ENCODE measurements at regions not wholly inside any gene's neighbourhood (a gene's known extent, or its start where the extent isn't known, plus 50 kb on each side); places are given as distances from the start of the nearest gene placed in this dataset.
"Not testable (repeated sequence)": the region's sequence is repeated elsewhere in the genome, so short reads cannot be mapped to it uniquely, and the experiment has no call there.

DNA sequence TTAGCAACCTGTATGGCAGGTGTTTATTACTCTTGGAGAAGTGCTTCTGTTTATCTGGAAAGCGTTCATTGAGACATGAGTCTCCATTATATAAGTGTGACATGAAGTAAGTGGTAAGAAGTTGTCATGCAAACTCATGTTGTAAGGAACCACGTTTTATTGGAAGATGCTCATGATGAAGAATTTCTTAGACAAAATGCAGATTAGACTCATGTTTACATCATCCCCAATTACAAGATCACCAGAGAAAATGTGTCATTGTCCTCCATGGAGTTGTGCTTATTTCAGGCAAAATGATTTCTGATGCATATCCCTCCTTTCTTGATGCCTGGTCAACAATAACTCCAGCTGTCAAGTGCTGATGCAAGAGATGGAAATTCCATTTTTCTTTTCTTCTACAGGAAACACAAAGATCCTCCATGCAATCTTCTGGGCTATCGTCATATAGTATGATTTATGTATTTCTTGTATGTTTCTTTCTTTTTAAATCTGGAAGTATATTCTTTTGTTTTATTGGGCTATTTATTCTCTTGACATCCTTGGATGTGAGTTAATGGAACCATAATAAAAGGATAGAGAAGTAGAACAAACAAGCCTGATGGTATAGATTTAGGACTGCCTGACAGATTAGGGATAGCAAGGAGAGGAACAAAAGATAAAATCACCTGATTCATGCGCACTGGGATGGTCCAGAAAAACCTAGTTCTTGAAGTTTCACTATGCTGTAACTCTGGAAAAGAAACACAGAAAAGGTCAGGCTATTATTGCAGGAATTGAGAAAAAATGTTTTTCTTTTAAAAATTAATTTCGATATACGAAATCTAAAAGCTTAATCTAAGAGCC is 50.7 kb upstream of the DIAPH3 start:
- no peaks in the 10 kb centered on the region for H3K4me1 ChIP-seq (ENCODE audit: control insufficient read depth, insufficient read depth, low read length)
- no peak overlapping the region for H3K4me3 ChIP-seq (ENCODE audit: low read depth, low read length)
- H3K36me3 ChIP-seq (ENCODE audit: control insufficient read depth, insufficient read depth, low read length): no peaks in the 10 kb centered on the region
- H3K9me3 ChIP-seq (ENCODE audit: control insufficient read depth, insufficient read depth, low read length): no peaks in the 10 kb centered on the region
- no peaks in the 10 kb centered on the region for H3K27me3 ChIP-seq (ENCODE audit: control insufficient read depth, insufficient read depth, low read length)
- no peak overlapping the region for H3K9ac ChIP-seq (ENCODE audit: low read depth, low read length)

DNA sequence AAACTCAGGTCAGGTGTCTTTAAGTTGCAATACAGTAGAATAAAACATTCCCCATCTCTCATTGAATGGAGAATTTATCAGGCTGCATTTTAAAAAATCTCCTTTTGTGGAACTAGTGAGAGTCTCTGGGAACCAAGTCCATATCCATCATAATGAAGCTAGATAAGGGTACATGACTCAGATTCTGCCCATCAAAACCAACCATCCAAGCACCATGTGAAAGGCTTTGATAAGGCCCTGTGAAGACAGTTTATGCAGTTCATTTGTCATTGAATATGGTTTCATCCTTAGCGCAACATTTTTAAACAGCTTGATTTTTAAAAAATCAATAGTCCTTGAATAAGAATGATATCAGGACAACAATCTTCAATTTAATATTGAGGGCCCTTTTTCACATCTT is 56.3 kb upstream of the DIAPH3 start:
- Histone ChIP-seq H3K36me3 (ENCODE audit: control insufficient read depth, insufficient read depth, low read length) (no peaks in the 10 kb centered on the region), H3K9ac (ENCODE audit: low read depth, low read length) (no peak overlapping the region), H3K9me3 (ENCODE audit: control insufficient read depth, insufficient read depth, low read length) (no peaks in the 10 kb centered on the region), H3K4me1 (ENCODE audit: control insufficient read depth, insufficient read depth, low read length) (no peaks in the 10 kb centered on the region), H3K4me3 (ENCODE audit: low read depth, low read length) (no peak overlapping the region), H3K27me3 (ENCODE audit: control insufficient read depth, insufficient read depth, low read length) (no peaks in the 10 kb centered on the region)

DNA sequence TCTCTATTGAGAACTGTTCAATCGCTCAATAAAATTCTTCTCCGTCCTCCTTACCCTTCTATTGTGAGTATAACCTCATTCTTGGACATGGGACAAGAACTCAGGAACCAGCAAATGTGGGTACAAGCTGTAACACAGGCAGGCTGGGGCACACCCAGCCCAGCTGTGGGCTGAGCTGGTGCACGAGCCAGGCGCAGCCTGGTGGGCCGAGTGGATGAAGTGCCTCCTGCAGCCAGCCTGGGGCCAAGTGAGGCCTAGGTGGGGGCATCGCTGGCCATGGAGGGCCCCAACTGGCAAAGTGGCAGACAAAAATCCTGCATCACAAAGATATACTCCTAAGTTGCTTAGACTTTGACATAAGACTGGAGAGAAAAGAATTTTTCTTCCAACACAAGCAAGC is 57.9 kb upstream of the DIAPH3 start:
- H3K9ac ChIP-seq (ENCODE audit: low read depth, low read length): no peak overlapping the region
- H3K4me3 ChIP-seq (ENCODE audit: low read depth, low read length): no peak overlapping the region
- H3K9me3 ChIP-seq (ENCODE audit: control insufficient read depth, insufficient read depth, low read length): no peaks in the 10 kb centered on the region
- no peaks in the 10 kb centered on the region for H3K36me3 ChIP-seq (ENCODE audit: control insufficient read depth, insufficient read depth, low read length)
- no peaks in the 10 kb centered on the region for H3K27me3 ChIP-seq (ENCODE audit: control insufficient read depth, insufficient read depth, low read length)
- H3K4me1 ChIP-seq (ENCODE audit: control insufficient read depth, insufficient read depth, low read length): no peaks in the 10 kb centered on the region

DNA sequence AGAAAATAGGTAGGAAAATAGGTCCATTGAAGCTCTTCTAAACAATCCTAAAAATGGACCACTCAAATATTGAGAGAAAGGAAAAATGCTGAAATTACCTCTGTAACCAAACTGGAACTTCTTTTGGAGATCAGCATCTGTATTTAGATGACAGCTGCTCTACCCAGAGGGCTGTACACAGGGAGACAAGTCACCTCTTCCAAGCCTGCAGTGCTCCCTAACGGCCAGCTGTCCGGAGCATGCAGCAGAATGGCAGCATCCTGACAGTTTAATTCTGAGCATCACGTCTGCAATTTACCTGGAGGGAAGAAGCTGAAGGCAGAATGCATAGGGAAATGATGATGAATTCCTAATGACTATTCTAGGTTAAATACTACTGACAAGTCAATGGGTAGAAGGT is 62.8 kb upstream of the DIAPH3 start:
- Histone ChIP-seq H3K9ac (ENCODE audit: low read depth, low read length) (no peak overlapping the region), H3K4me3 (ENCODE audit: low read depth, low read length) (no peak overlapping the region), H3K9me3 (ENCODE audit: control insufficient read depth, insufficient read depth, low read length) (no peaks in the 10 kb centered on the region), H3K4me1 (ENCODE audit: control insufficient read depth, insufficient read depth, low read length) (no peaks in the 10 kb centered on the region), H3K36me3 (ENCODE audit: control insufficient read depth, insufficient read depth, low read length) (no peaks in the 10 kb centered on the region), H3K27me3 (ENCODE audit: control insufficient read depth, insufficient read depth, low read length) (no peaks in the 10 kb centered on the region)

DNA sequence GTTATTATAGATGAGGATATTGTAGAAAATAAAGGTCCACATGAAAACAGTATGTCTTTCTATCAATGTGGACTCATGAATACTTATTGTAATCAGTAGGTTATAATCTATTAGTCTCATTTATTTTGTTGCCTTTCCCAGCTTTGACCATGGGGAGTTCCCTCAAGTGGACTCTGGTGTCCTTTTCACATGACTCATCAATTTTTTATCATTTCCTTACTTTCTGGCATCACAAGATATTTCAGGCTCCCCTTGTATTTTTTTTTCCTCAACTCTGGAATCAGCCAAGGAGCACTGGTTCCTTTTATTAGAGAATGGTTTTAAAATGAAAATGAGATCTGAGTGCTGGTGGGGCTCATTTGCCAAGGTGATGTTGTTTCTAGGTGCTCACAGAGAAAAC is 63.4 kb upstream of the DIAPH3 start:
- Histone ChIP-seq H3K27me3 (ENCODE audit: control insufficient read depth, insufficient read depth, low read length) (no peaks in the 10 kb centered on the region), H3K4me3 (ENCODE audit: low read depth, low read length) (no peak overlapping the region), H3K9me3 (ENCODE audit: control insufficient read depth, insufficient read depth, low read length) (no peaks in the 10 kb centered on the region), H3K4me1 (ENCODE audit: control insufficient read depth, insufficient read depth, low read length) (no peaks in the 10 kb centered on the region), H3K36me3 (ENCODE audit: control insufficient read depth, insufficient read depth, low read length) (no peaks in the 10 kb centered on the region), H3K9ac (ENCODE audit: low read depth, low read length) (no peak overlapping the region)

DNA sequence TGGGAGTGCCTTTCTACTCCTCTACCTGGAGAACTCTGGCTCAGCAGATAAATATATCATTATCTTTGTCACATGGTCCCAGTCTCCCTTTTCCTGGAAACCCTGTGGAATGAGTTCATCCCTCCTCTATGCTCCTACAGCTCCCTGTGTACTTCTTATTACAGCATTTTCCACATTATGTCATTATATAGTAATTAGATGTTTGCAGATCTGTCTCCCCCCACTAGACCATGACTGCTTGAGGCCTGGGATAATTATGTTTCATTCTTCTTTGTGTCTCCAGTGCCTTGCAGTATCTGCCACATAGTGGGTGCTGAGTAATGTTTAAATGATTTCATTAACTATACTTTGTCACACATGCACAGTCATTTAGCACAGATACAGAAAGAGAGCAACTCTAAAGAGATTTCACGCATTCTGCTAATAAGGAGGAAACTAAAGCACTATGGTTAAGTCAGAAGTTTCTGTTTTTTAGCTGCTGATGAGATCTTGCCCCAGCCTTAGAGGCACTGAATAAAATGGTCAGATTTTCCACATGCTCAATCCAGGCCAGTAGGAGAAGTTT is 66.1 kb upstream of the DIAPH3 start:
- no peaks in the 10 kb centered on the region for H3K36me3 ChIP-seq (ENCODE audit: control insufficient read depth, insufficient read depth, low read length)
- no peaks in the 10 kb centered on the region for H3K27me3 ChIP-seq (ENCODE audit: control insufficient read depth, insufficient read depth, low read length)
- no peaks in the 10 kb centered on the region for H3K9me3 ChIP-seq (ENCODE audit: control insufficient read depth, insufficient read depth, low read length)
- H3K4me3 ChIP-seq (ENCODE audit: low read depth, low read length): no peak overlapping the region
- H3K9ac ChIP-seq (ENCODE audit: low read depth, low read length): no peak overlapping the region
- no peaks in the 10 kb centered on the region for H3K4me1 ChIP-seq (ENCODE audit: control insufficient read depth, insufficient read depth, low read length)

DNA sequence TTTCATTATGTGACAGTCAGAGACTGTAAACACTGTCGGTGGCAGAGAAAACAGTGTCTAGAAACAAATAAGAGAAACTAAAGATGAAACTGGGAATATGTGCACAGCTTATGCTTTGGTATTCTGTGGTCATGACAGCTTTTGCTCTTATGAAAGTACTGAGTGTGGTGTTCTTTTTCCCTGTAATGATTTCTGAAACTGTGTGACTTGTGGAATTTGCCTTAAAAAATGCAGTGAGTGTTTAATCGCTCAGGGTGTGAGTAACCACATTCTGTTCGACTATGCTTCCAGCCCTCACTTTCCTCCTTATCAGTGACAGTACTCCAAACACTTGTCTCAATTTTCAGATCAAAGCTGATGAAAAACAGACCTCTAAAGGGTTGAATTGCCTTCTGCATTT is 66.9 kb upstream of the DIAPH3 start:
- H3K36me3 ChIP-seq (ENCODE audit: control insufficient read depth, insufficient read depth, low read length): no peaks in the 10 kb centered on the region
- no peak overlapping the region for H3K9ac ChIP-seq (ENCODE audit: low read depth, low read length)
- H3K4me1 ChIP-seq (ENCODE audit: control insufficient read depth, insufficient read depth, low read length): no peaks in the 10 kb centered on the region
- H3K27me3 ChIP-seq (ENCODE audit: control insufficient read depth, insufficient read depth, low read length): no peaks in the 10 kb centered on the region
- H3K4me3 ChIP-seq (ENCODE audit: low read depth, low read length): no peak overlapping the region
- no peaks in the 10 kb centered on the region for H3K9me3 ChIP-seq (ENCODE audit: control insufficient read depth, insufficient read depth, low read length)

DNA sequence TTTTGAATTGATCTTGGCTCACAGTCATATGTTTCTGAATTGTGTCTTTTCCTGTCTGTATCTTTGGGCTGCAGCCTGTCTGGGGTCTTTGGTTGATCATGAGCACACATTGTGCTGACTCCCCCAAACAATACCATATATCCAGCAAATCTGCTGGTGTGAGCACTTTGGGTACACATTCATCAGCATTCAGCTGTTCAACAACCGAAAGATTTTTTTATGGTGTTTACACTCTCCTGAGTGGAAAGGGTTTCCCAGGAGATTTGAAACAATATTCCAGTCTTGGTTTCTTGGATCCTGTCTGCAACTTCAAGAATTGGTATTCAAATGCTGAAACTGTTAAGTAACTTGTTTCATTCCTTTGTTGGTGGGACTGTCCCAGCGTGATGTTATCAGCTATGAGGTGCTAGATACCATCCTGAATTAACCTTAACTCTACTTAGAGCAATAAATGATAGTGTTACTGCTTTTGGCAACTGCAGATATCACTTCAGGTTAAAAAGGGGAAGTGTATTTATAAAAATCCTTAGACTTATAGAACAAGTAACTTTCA is 78.4 kb upstream of the DIAPH3 start:
- H3K27me3 ChIP-seq (ENCODE audit: control insufficient read depth, insufficient read depth, low read length): no peaks in the 10 kb centered on the region
- no peak overlapping the region for H3K4me3 ChIP-seq (ENCODE audit: low read depth, low read length)
- no peaks in the 10 kb centered on the region for H3K36me3 ChIP-seq (ENCODE audit: control insufficient read depth, insufficient read depth, low read length)
- H3K4me1 ChIP-seq (ENCODE audit: control insufficient read depth, insufficient read depth, low read length): no peaks in the 10 kb centered on the region
- no peaks in the 10 kb centered on the region for H3K9me3 ChIP-seq (ENCODE audit: control insufficient read depth, insufficient read depth, low read length)
- no peak overlapping the region for H3K9ac ChIP-seq (ENCODE audit: low read depth, low read length)

DNA sequence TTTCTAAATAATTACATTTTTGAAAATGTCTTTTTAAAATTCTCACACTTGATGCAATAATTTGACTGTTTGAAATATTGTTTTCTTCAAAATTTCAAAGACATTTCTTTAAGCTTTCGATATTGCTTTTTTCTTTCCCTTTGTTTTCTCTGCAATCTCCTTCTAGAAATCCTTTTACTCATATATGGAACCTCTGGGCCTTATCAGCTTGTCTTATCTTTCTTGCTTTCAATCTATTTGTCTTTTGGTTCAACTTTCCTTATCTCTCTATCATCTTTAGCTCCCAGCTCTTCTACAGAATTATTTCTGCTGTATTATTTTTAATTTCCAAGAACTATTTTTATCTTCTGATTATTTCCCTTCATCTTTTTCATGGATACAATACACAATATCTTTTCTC is 80.7 kb upstream of the DIAPH3 start:
- Histone ChIP-seq H3K27me3 (ENCODE audit: control insufficient read depth, insufficient read depth, low read length) (no peaks in the 10 kb centered on the region), H3K4me3 (ENCODE audit: low read depth, low read length) (no peak overlapping the region), H3K4me1 (ENCODE audit: control insufficient read depth, insufficient read depth, low read length) (no peaks in the 10 kb centered on the region), H3K36me3 (ENCODE audit: control insufficient read depth, insufficient read depth, low read length) (no peaks in the 10 kb centered on the region), H3K9me3 (ENCODE audit: control insufficient read depth, insufficient read depth, low read length) (no peaks in the 10 kb centered on the region), H3K9ac (ENCODE audit: low read depth, low read length) (no peak overlapping the region)

DNA sequence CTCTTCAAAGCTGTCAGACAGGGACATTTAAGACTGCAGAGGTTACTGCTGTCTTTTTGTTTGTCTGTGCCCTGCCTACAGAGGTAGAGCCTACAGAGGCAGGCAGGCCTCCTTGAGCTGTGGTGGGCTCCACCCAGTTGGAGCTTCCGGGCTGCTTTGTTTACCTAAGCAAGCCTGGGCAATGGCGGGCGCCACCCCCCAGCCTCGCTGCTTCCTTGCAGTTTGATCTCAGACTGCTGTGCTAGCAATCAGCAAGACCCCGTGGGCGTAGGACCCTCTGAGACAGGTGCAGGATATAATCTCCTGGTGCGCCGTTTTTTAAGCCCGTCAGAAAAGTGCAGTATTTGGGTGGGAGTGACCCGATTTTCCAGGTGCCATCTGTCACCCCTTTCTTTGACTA is 87.7 kb upstream of the DIAPH3 start:
- not testable (repeated sequence) for H3K4me1 ChIP-seq (ENCODE audit: control insufficient read depth, insufficient read depth, low read length); H3K27me3 ChIP-seq (ENCODE audit: control insufficient read depth, insufficient read depth, low read length); H3K4me3 ChIP-seq (ENCODE audit: low read depth, low read length); H3K9me3 ChIP-seq (ENCODE audit: control insufficient read depth, insufficient read depth, low read length); H3K9ac ChIP-seq (ENCODE audit: low read depth, low read length); H3K36me3 ChIP-seq (ENCODE audit: control insufficient read depth, insufficient read depth, low read length)

DNA sequence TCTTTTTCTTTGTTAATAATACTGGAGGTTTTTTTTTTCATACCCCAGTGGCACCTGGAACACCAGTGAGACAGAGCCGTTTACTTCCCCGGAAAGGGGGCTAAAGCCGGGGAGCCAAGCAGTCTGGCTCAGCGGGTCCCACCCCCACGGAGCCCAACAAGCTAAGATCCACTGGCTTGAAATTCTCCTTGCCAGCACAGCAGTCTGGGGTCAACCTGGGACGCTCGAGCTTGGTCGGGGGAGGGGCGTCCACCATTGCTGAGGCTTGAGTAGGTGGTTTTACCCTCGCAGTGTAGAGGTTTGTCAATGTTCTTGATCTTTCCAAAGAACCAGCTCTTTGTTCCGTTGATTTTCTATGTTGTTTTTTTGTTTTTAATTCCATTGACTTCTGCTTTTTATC is 94.6 kb upstream of the DIAPH3 start:
- Histone ChIP-seq H3K4me1 (ENCODE audit: control insufficient read depth, insufficient read depth, low read length) (peaks cover 9% of the 10 kb centered on the region), H3K9me3 (ENCODE audit: control insufficient read depth, insufficient read depth, low read length) (no peaks in the 10 kb centered on the region), H3K36me3 (ENCODE audit: control insufficient read depth, insufficient read depth, low read length) (no peaks in the 10 kb centered on the region), H3K4me3 (ENCODE audit: low read depth, low read length) (no peak overlapping the region), H3K27me3 (ENCODE audit: control insufficient read depth, insufficient read depth, low read length) (no peaks in the 10 kb centered on the region), H3K9ac (ENCODE audit: low read depth, low read length) (no peak overlapping the region)

DNA sequence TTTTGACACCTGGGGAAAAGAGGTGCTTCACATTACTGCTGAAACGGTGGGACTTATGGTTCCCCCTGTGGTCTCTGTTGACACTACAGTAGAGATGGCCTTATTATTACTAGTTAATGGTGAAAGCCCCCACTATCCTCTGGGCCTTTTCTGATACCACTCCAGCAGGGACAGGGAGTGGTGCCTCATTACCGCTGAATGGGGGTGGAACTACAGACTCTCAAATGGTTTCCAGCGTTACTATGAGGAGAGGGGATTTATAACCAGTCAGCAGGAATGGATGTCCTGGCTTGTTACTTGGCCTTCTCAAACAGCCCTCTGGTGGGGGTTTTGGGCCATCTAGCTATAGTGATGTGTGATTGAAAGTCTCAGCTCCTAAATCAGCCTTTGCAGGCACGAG is 96.7 kb upstream of the DIAPH3 start:
- Histone ChIP-seq H3K36me3 (ENCODE audit: control insufficient read depth, insufficient read depth, low read length) (no peaks in the 10 kb centered on the region), H3K9me3 (ENCODE audit: control insufficient read depth, insufficient read depth, low read length) (no peaks in the 10 kb centered on the region), H3K4me3 (ENCODE audit: low read depth, low read length) (no peak overlapping the region), H3K27me3 (ENCODE audit: control insufficient read depth, insufficient read depth, low read length) (no peaks in the 10 kb centered on the region), H3K4me1 (ENCODE audit: control insufficient read depth, insufficient read depth, low read length) (peaks cover 9% of the 10 kb centered on the region), H3K9ac (ENCODE audit: low read depth, low read length) (no peak overlapping the region)
